DND-41 (cell line): ENCODE measurements at regions not wholly inside any gene's neighbourhood (a gene's known extent, or its start where the extent isn't known, plus 50 kb on each side); places are given as distances from the start of the nearest gene placed in this dataset.

Experiments
- ATAC-seq: fragments of 200-7000 bp; cut with Tn5 transposase; 3 replicates; pipeline ENCODE4 v1.9.1; 2021; ENCODE audit warnings: low read depth; ENCODE audit not compliant: insufficient read depth
- DNase-seq: peaks from one replicate; pipeline ENCODE4 v3.0.0-alpha.2; 2020
- H2AFZ ChIP-seq: 2 replicates; pipeline ENCODE4 v1.6.0; 2012; ENCODE audit warnings: low read depth, low read length
- H3K27ac ChIP-seq: 2 replicates; pipeline ENCODE4 v1.5.1; 2012; ENCODE audit warnings: low read length, inconsistent platforms
- H3K27me3 ChIP-seq: fragments of 200-600 bp; sonication (generic); 2 replicates; pipeline ENCODE4 v1.6.0; 2012; ENCODE audit warnings: low read length, mild to moderate bottlenecking, inconsistent platforms; ENCODE audit not compliant: insufficient read depth, poor library complexity
- H3K36me3 ChIP-seq: 2 replicates; pipeline ENCODE4 v1.5.1; 2012; ENCODE audit warnings: low read length, inconsistent platforms; ENCODE audit not compliant: insufficient read depth
- H3K4me1 ChIP-seq: 2 replicates; pipeline ENCODE4 v1.5.1; 2012; ENCODE audit warnings: mild to moderate bottlenecking, low read length; ENCODE audit not compliant: insufficient read depth
- H3K4me2 ChIP-seq: 2 replicates; pipeline ENCODE4 v1.6.0; 2012; ENCODE audit warnings: mild to moderate bottlenecking, moderate library complexity, low read length, inconsistent platforms; ENCODE audit not compliant: insufficient read depth
- H3K4me3 ChIP-seq, 2 experiments: fragments of 200-600 bp in 1 of 2; shearing (Covaris generic) in 1 of 2; 2 replicates each; pipeline ENCODE4 v1.5.1; 2012 to 2016; ENCODE audit warnings: inconsistent platforms in 2 of 2, low read length in 2 of 2, mild to moderate bottlenecking in 2 of 2, low read depth in 1 of 2, moderate library complexity in 1 of 2
- H3K79me2 ChIP-seq: 2 replicates; pipeline ENCODE4 v1.6.0; 2012; ENCODE audit warnings: low read length, inconsistent platforms; ENCODE audit not compliant: insufficient read depth
- H3K9ac ChIP-seq: 2 replicates; pipeline ENCODE4 v1.6.0; 2012; ENCODE audit warnings: low read depth, mild to moderate bottlenecking, inconsistent platforms, low read length, moderate library complexity
- H3K9me3 ChIP-seq: 2 replicates; pipeline ENCODE4 v1.5.1; 2012; ENCODE audit warnings: low read length, moderate library complexity, mild to moderate bottlenecking, inconsistent platforms; ENCODE audit not compliant: insufficient read depth, severe bottlenecking
- H4K20me1 ChIP-seq: 2 replicates; pipeline ENCODE4 v1.6.0; 2012; ENCODE audit warnings: low read length; ENCODE audit not compliant: insufficient read depth
- EZH2 ChIP-seq: IDR thresholded peaks from 3 replicates; pipeline ENCODE4 v1.6.1; 2012; ENCODE audit warnings: borderline replicate concordance, low read depth, mild to moderate bottlenecking, moderate library complexity, low read length, inconsistent platforms; ENCODE audit not compliant: severe bottlenecking
- TF ChIP-seq, protein P1 (sequence below): IDR thresholded peaks from 2 replicates; pipeline ENCODE4 v1.5.1; 2012; ENCODE audit warnings: borderline replicate concordance, low read length, moderate library complexity, mild to moderate bottlenecking; ENCODE audit not compliant: poor library complexity, severe bottlenecking; ENCODE audit errors: extremely low read depth

- ATAC-seq: no peak
- Histone ChIP-seq H3K27me3 (no peaks in the 10 kb centered on the region), H3K9ac (no peak overlapping the region), H3K27ac (no peak overlapping the region), H2AFZ (no peak overlapping the region), H3K4me2 (no peak overlapping the region), H3K4me3 (no peak overlapping the region), H4K20me1 (no peaks in the 10 kb centered on the region), H3K4me1 (no peaks in the 10 kb centered on the region), H3K36me3 (no peaks in the 10 kb centered on the region), H3K9me3 (no peaks in the 10 kb centered on the region), H3K79me2 (no peaks in the 10 kb centered on the region)
- no peak for TF ChIP-seq EZH2
- TF ChIP-seq, protein P1, sequence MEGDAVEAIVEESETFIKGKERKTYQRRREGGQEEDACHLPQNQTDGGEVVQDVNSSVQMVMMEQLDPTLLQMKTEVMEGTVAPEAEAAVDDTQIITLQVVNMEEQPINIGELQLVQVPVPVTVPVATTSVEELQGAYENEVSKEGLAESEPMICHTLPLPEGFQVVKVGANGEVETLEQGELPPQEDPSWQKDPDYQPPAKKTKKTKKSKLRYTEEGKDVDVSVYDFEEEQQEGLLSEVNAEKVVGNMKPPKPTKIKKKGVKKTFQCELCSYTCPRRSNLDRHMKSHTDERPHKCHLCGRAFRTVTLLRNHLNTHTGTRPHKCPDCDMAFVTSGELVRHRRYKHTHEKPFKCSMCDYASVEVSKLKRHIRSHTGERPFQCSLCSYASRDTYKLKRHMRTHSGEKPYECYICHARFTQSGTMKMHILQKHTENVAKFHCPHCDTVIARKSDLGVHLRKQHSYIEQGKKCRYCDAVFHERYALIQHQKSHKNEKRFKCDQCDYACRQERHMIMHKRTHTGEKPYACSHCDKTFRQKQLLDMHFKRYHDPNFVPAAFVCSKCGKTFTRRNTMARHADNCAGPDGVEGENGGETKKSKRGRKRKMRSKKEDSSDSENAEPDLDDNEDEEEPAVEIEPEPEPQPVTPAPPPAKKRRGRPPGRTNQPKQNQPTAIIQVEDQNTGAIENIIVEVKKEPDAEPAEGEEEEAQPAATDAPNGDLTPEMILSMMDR: no peak
- DNase-seq: no peak
Observed at GRCh38 chr2:41595240-41595639, 452.6 kb upstream of the PKDCC start.

DNA sequence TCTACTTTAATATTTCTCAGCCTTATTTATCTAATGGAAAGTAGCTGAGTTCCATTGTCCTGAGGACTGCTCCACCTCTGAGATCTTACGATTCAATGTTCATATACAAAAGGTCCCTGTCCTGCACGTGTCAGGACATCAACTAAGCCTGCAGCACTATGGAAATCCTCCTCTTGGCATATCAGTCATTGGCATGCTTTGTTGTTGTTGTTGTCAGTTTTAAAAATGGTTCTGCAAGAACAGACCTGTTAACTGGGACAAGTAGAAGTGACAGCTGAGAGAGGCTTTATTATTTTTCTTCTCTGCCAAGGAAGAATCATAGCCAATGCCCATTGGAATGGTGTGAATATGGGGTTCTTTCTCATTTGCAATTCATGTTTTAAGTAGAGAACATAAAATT, 450.1 kb upstream of the PKDCC start:
- H3K4me1 ChIP-seq: no peaks in the 10 kb centered on the region
- no peak for ATAC-seq
- no peak for DNase-seq
- no peak overlapping the region for H3K4me2 ChIP-seq
- H3K27ac ChIP-seq: no peak overlapping the region
- H4K20me1 ChIP-seq: no peaks in the 10 kb centered on the region
- no peak overlapping the region for H3K4me3 ChIP-seq
- no peaks in the 10 kb centered on the region for H3K79me2 ChIP-seq
- H3K9ac ChIP-seq: no peak overlapping the region
- TF ChIP-seq, protein P1: no peak
- no peak for TF ChIP-seq EZH2
- H2AFZ ChIP-seq: no peak overlapping the region
- no peaks in the 10 kb centered on the region for H3K9me3 ChIP-seq
- H3K36me3 ChIP-seq: no peaks in the 10 kb centered on the region
- H3K27me3 ChIP-seq: no peaks in the 10 kb centered on the region

GRCh38 chr2:41598161-41598894, 449.5 kb upstream of the PKDCC start:
- Histone ChIP-seq H3K4me1 (no peaks in the 10 kb centered on the region), H3K9me3 (no peaks in the 10 kb centered on the region), H3K9ac (no peak overlapping the region), H3K4me2 (no peak overlapping the region), H4K20me1 (no peaks in the 10 kb centered on the region), H3K27me3 (no peaks in the 10 kb centered on the region), H3K79me2 (no peaks in the 10 kb centered on the region), H3K27ac (no peak overlapping the region), H3K36me3 (no peaks in the 10 kb centered on the region), H2AFZ (no peak overlapping the region), H3K4me3 (no peak overlapping the region)
- TF ChIP-seq EZH2: no peak
- TF ChIP-seq, protein P1: no peak
- ATAC-seq (no peak), DNase-seq (no peak)

- no peak overlapping the region for H3K9ac ChIP-seq
- ATAC-seq (no peak), DNase-seq (no peak)
- H3K9me3 ChIP-seq: no peaks in the 10 kb centered on the region
- H4K20me1 ChIP-seq: no peaks in the 10 kb centered on the region
- H3K4me3 ChIP-seq: no peak overlapping the region
- TF ChIP-seq, protein P1: no peak
- no peak for TF ChIP-seq EZH2
- H3K27ac ChIP-seq: no peak overlapping the region
- H3K4me1 ChIP-seq: no peaks in the 10 kb centered on the region
- no peaks in the 10 kb centered on the region for H3K79me2 ChIP-seq
- no peaks in the 10 kb centered on the region for H3K27me3 ChIP-seq
- no peak overlapping the region for H2AFZ ChIP-seq
- no peak overlapping the region for H3K4me2 ChIP-seq
- no peaks in the 10 kb centered on the region for H3K36me3 ChIP-seq
Observed at GRCh38 chr2:41600460-41600859, 447.4 kb upstream of the PKDCC start.
